NT2/D1 (cell line): ENCODE measurements at regions not wholly inside any gene's neighbourhood (a gene's known extent, or its start where the extent isn't known, plus 50 kb on each side); places are given as distances from the start of the nearest gene placed in this dataset.

ENCODE experiments used
- DNase-seq: peaks from one replicate; pipeline ENCODE4 v3.0.0-alpha.2; 2011; ENCODE audit warnings: low read depth, low spot score
- H3K27me3 ChIP-seq: 2 replicates; pipeline ENCODE4 v1.6.0; 2011; ENCODE audit warnings: mild to moderate bottlenecking; ENCODE audit not compliant: insufficient read length, insufficient read depth
- H3K36me3 ChIP-seq: 2 replicates; pipeline ENCODE4 v1.6.1; 2011; ENCODE audit warnings: mild to moderate bottlenecking, low read length, mixed read lengths; ENCODE audit not compliant: insufficient read depth, insufficient read length
- H3K4me1 ChIP-seq: 2 replicates; pipeline ENCODE4 v1.5.1; 2011; ENCODE audit not compliant: insufficient read depth, insufficient read length
- H3K4me3 ChIP-seq: 2 replicates; pipeline ENCODE4 v1.5.1; 2011; ENCODE audit warnings: low read depth; ENCODE audit not compliant: insufficient read length
- H3K9ac ChIP-seq: 2 replicates; pipeline ENCODE4 v1.6.0; 2011; ENCODE audit warnings: low read depth; ENCODE audit not compliant: insufficient read length
- H3K9me3 ChIP-seq: 2 replicates; pipeline ENCODE4 v1.5.1; 2011; ENCODE audit warnings: mild to moderate bottlenecking, low read length; ENCODE audit not compliant: insufficient read depth
- SUZ12 ChIP-seq: IDR thresholded peaks from 2 replicates; pipeline ENCODE4 v1.6.1; 2011; ENCODE audit not compliant: insufficient read length, insufficient read depth; ENCODE audit errors: extremely low read depth
- YY1 ChIP-seq: IDR thresholded peaks from 2 replicates; pipeline ENCODE4 v1.6.1; 2011; ENCODE audit not compliant: insufficient read length, insufficient read depth
- ZNF274 ChIP-seq: IDR thresholded peaks from 2 replicates; pipeline ENCODE4 v1.6.1; 2011; ENCODE audit warnings: mild to moderate bottlenecking, low read depth, low read length

- Histone ChIP-seq H3K27me3 (no peaks in the 10 kb centered on the region), H3K9me3 (no peaks in the 10 kb centered on the region), H3K36me3 (no peaks in the 10 kb centered on the region), H3K9ac (no peak overlapping the region), H3K4me1 (no peaks in the 10 kb centered on the region), H3K4me3 (no peak overlapping the region)
- no peak for DNase-seq
- TF ChIP-seq SUZ12: no peak
- TF ChIP-seq ZNF274: no peak
- TF ChIP-seq YY1: no peak
Measured at GRCh38 chr7:115707258-115708012, 323.1 kb downstream of the TFEC start.

DNA sequence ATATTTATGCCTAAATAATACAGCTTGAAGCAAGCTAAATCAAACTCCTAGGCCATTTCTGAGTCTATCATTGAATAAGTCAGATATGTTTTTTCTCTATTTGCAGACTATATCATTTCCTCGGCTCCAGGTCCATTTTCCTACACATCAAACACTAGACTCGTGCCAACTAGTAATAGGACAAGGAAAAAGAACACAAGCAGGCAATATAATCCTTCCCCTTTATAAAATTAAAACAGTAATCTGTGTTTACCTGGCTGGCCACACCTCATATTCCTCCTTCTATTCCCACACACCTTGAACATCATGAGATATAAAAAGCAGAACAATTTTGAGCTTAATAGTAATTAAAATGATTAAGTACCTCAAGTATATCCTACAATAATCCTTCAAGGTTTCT, 325.7 kb downstream of the TFEC start:
- Histone ChIP-seq H3K4me3 (no peak overlapping the region), H3K9ac (no peak overlapping the region), H3K27me3 (no peaks in the 10 kb centered on the region), H3K9me3 (no peaks in the 10 kb centered on the region), H3K36me3 (no peaks in the 10 kb centered on the region), H3K4me1 (no peaks in the 10 kb centered on the region)
- DNase-seq: no peak
- no peak for TF ChIP-seq SUZ12
- TF ChIP-seq YY1: no peak
- no peak for TF ChIP-seq ZNF274

GRCh38 chr7:115701141-115701540, 329.4 kb downstream of the TFEC start:
- Histone ChIP-seq H3K9ac (no peak overlapping the region), H3K27me3 (no peaks in the 10 kb centered on the region), H3K4me3 (no peak overlapping the region), H3K9me3 (no peaks in the 10 kb centered on the region), H3K4me1 (no peaks in the 10 kb centered on the region), H3K36me3 (no peaks in the 10 kb centered on the region)
- DNase-seq: no peak
- TF ChIP-seq YY1 (no peak), SUZ12 (no peak), ZNF274 (no peak)

- Histone ChIP-seq H3K9ac (no peak overlapping the region), H3K36me3 (no peaks in the 10 kb centered on the region), H3K9me3 (no peaks in the 10 kb centered on the region), H3K27me3 (no peaks in the 10 kb centered on the region), H3K4me1 (no peaks in the 10 kb centered on the region), H3K4me3 (no peak overlapping the region)
- no peak for DNase-seq
- TF ChIP-seq SUZ12: no peak
- TF ChIP-seq ZNF274: no peak
- no peak for TF ChIP-seq YY1
Measured at GRCh38 chr7:115694424-115694823, 336.1 kb downstream of the TFEC start.

GRCh38 chr7:115693779-115694178, 336.8 kb downstream of the TFEC start:
- DNase-seq: no peak
- Histone ChIP-seq H3K4me1 (no peaks in the 10 kb centered on the region), H3K9me3 (no peaks in the 10 kb centered on the region), H3K27me3 (no peaks in the 10 kb centered on the region), H3K36me3 (no peaks in the 10 kb centered on the region), H3K4me3 (no peak overlapping the region), H3K9ac (no peak overlapping the region)
- TF ChIP-seq YY1: no peak
- no peak for TF ChIP-seq SUZ12
- TF ChIP-seq ZNF274: no peak

- Histone ChIP-seq H3K27me3 (no peaks in the 10 kb centered on the region), H3K9ac (no peak overlapping the region), H3K4me3 (no peak overlapping the region), H3K36me3 (no peaks in the 10 kb centered on the region), H3K4me1 (no peaks in the 10 kb centered on the region), H3K9me3 (no peaks in the 10 kb centered on the region)
- no peak for DNase-seq
- TF ChIP-seq YY1 (no peak), ZNF274 (no peak), SUZ12 (no peak)
Measured at GRCh38 chr7:115689941-115690340, 340.6 kb downstream of the TFEC start.

DNA sequence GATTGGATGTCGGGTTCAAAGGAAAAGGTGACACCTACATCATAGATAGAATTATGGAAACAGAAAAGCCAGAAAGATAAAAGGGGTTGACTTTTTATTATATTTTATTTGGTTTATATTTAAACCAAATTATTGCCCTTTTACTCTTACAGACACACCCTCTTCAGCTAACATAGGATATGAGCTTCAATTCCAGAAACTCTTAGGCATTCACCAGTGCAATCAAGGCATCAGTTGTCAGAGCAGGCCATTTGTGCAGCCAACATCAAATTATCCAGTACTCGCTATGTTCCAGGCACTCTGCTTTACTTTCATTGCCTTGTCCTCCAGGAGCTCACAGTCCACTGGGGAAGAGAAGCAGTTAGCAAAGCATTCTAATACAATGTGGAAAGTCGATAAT, 347.5 kb downstream of the TFEC start:
- H3K9me3 ChIP-seq: no peaks in the 10 kb centered on the region
- no peak for DNase-seq
- no peaks in the 10 kb centered on the region for H3K36me3 ChIP-seq
- TF ChIP-seq YY1: no peak
- no peak for TF ChIP-seq SUZ12
- TF ChIP-seq ZNF274: no peak
- no peak overlapping the region for H3K4me3 ChIP-seq
- H3K27me3 ChIP-seq: no peaks in the 10 kb centered on the region
- no peak overlapping the region for H3K9ac ChIP-seq
- no peaks in the 10 kb centered on the region for H3K4me1 ChIP-seq
